ENCODE measurements at regions not wholly inside any gene's neighbourhood (a gene's known extent, or its start where the extent isn't known, plus 50 kb on each side); places are given as distances from the start of the nearest gene placed in this dataset.

- DNase-seq, result no peak
Observed at GRCh38 chr14:53510281-53510912, 357.3 kb upstream of the DDHD1 start.

GRCh38 chr14:53509276-53510244 is 356.4 kb upstream of the DDHD1 start:
- no peak for DNase-seq

GRCh38 chr14:53501361-53502211 is 348.5 kb upstream of the DDHD1 start:
- DNase-seq, result no peak

DNA sequence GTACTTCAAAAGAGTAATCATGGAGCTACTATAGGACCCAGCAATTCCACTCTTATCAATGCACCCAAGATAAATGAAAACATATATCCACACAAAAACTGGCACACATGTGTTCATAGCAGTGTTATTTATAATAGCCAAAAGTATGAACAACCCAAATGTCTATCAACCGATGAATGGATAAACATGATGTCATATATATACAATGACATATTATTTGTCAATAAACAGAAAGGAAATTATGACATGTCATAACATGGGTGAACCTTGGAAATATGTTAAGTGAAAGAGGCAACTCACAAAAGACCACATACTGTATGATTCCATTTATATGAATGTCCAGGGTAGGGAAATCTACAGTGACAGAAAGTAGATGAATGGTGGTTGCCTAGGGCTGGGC is 347.1 kb upstream of the DDHD1 start:
- no peak for DNase-seq

DNA sequence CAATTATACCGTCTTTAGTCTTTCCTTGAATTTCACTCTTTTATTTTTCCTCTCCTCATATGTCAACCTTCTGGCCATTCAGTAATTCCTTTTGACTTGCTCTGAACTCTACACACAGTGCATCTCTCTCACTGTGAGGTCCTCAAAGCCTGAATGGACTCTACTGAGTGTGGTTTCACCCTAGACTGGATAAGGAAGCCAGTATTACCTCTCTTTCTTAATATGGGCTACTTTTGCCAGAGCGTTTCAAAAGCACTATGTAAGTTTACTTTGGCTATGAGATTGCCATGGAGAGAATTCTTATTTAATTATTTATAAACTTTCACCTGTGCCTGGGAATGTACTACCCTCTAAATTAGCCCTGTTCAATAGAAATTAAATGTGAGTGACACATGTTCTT is 343.5 kb upstream of the DDHD1 start:
- no peak for DNase-seq

GRCh38 chr14:53495846-53496343 is 342.8 kb upstream of the DDHD1 start:
- DNase-seq, result no peak

GRCh38 chr14:53494587-53494986 is 341.5 kb upstream of the DDHD1 start:
- no peak for DNase-seq

DNA sequence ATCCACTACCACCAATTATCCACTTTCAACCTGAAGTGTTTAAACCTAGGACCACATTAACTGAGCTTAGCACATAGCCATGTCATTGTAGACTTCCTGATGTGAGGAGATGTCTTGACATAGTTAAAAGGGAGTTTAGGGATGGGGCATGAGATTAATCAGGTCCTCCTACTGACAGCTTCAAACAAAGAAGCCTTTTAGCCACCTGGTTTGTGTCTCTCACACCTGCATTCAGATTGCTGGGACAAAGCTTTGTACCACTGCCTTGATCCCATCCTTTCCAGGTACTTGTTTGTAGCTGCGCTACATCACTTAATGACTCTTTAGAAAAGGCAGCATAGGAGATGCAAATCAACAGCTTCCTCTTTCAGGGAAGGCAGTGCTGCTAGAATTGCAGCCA is 340.7 kb upstream of the DDHD1 start:
- no peak for DNase-seq

- no peak for DNase-seq
Observed at GRCh38 chr14:53493320-53493719, 340.2 kb upstream of the DDHD1 start.

DNA sequence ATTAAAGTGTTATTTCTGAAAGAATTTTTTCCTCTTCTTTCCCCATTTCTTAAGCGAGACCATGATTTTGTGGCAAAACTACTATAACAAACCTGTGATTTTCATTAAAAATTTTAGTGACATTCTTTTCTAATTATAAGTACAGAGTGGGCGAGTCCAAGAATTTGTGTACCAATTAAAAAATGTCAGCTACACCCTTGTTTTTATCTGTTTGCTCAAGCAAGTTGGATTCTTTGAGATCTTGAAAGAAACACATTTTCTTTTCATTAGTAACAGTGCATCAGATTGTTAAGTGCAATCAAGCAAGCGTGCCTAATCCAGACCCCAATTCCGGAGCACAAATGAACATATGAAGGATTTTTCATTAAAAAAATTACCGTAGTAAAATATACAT is 338.8 kb upstream of the DDHD1 start:
- DNase-seq, result no peak

DNA sequence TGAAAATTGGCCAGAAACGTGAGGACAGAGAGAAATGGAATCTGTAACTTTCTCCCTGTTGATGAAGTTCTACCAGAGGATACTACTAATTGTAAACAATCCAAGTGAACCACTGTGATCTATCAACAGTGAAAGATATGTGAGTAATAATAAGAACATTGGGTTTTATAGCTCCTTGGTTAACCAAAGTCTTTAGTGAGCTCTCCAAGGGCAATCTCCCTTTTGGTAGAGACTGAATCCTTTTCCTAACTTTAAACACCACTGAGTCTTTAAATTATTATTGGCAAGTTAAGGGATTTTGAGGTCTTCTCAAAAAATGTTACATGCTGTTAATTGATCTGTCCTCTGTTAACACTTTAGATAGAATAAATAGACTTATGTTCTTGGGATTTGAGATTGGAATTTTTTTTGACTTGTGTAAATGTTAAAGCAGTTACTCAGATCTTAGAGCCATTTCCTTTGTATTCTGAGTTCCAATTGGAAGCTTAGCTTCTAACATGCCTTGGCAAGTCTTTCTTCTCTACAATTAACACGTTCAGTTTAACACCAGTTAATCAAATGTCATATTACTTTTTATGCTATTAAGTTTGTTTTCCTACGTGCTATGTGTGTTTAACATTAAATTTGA is 338.2 kb upstream of the DDHD1 start:
- DNase-seq, result no peak

DNA sequence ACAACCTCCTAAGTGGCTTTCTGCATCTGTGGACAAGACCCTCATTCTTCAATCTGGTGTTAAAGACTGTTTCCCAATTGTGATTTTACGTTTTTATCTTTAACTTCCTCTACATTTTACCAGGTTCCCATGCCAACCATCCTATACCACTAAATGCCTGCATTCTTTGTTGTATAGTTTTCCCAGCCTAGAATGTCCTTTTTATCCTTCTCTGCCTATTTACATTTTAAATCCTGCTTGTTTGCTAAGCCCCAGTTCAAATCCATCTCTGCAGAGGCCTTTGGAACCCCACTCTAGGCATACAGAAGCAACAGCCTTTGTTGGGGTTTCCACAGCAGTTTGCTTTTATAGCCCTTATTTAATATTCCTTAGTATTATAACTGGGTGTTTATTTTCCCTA is 325.1 kb upstream of the DDHD1 start:
- DNase-seq, result no peak

- DNase-seq, result no peak
Observed at GRCh38 chr14:53473480-53473879, 320.4 kb upstream of the DDHD1 start.

DNA sequence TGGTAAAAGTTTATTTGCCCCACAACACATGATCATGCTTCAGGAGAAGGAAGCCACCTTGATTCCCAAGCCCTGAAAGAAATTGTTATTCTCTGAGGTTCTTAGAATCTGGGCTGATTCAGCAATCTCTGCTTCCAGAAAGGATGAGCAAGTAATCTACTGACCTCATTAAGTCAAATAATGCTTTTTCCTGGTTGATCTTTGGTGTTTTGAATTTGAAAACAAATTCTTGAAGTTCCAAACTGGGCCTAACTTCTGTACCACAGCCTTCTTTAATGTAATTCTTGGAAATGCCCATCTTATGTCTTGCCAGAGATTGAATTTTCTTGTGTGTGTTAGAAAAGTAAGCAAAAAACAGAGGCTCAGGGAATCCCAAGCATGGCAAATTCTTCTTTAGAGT is 319.2 kb upstream of the DDHD1 start:
- no peak for DNase-seq

DNA sequence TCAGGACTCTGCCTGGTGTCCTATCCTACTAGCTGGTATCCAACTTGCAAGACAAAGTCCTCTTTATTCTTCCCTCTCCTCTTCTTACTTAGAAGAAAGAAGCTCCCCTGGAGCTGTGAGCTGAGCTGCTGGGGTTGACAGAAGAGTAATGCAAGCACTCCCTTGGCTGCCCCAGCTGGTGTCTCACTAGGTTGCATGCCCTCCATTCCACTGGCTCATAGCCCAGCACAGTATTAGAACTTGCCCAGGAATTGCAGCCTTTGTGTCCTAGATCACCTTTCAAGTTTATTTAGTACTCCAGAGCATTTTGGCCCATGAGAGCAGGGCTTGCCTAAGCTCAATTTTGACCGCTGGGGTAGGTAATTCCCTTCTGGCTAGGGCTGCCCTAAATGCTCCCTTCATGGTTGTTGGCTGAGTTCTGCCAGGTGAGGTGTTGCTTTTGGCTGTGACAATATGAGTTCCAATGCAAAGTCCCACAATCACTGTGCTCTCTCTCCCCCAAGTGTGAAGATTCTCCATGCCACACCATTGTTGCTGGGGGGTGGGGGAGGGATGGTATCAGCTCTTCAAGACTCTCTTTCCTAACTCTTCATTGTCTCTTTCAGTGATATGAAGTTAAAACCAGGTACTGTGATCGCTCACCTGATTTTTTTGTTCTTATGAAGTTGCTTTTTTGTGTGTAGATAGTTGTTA is 317.4 kb upstream of the DDHD1 start:
- no peak for DNase-seq

- no peak for DNase-seq
Observed at GRCh38 chr14:53468876-53469275, 315.8 kb upstream of the DDHD1 start.

DNA sequence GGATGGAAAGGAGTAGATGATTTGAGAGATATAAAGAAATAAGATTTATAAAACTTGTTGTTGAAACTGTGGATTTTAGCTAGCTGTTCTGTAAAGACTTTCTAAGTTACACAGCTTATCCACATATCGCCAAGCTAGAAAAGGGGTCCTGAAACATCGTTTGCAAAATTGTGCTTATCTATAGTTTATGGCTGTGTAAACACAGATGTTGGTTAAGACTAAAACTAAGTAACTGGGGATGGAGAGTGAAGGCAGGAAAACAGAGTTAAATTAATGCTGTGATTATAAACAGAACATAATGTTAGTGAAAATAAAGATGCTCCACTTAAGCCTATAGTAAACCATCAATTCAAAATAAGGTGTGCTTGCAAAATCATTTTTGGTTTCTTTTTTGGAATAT is 311.3 kb upstream of the DDHD1 start:
- DNase-seq, result no peak

- DNase-seq, result no peak
Observed at GRCh38 chr14:53462931-53463778, 310.0 kb upstream of the DDHD1 start.

GRCh38 chr14:53461858-53462257 is 308.7 kb upstream of the DDHD1 start:
- no peak for DNase-seq

GRCh38 chr14:53460544-53460943 is 307.4 kb upstream of the DDHD1 start:
- no peak for DNase-seq

GRCh38 chr14:53458368-53458814 is 305.3 kb upstream of the DDHD1 start:
- DNase-seq, result no peak

Measured in midbrain (tissue), 1 donor.